ENCODE measurements at regions not wholly inside any gene's neighbourhood (a gene's known extent, or its start where the extent isn't known, plus 50 kb on each side); places are given as distances from the start of the nearest gene placed in this dataset.

DNA sequence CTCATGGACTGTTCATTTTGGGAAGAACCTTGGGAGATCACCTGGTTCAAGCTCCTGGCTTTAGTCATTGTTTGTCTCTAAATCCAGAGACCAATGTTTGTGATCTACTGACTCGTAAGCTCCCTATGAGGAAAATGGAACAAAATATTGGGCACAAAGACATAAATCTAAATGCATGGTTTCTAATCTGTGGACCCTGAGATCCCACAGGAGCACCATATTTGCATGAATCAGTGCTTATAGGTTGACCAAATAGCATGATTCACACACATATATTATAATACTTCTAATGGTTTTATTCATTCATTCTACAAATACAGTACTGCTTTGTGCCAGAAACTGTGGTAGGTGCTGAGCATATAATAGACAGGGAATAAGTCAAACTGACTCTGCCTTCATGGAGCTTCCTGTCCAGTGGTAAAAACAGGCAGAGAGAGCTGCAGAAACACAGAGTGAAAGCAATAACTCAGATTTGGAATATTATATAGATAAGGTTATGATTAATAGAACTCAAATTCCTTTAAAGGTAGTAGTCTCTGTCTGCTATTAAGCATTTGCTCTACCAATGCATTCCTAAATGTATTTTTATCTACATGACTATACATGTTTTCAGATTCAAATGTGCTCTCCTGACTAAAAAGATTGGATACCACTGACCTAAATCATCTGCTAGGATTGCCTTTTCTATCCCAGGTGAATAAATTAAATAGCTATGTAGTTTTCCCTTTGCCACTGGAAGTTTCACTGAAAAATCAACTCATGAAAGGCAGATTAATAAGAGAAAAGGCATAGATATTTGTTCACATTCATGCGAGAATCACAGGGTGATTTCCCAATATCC, 198.6 kb upstream of the CAMK1G start:
- TF ChIP-seq EZH2phosphoT487 (IDR thresholded peaks at IDR 0.05; ENCODE audit: insufficient read depth, low read depth) (no peak), EZH2 (IDR thresholded peaks at IDR 0.05; ENCODE audit: insufficient read depth, poor library complexity, severe bottlenecking) (no peak)
